ENCODE measurements at regions not wholly inside any gene's neighbourhood (a gene's known extent, or its start where the extent isn't known, plus 50 kb on each side); places are given as distances from the start of the nearest gene placed in this dataset.

DNA sequence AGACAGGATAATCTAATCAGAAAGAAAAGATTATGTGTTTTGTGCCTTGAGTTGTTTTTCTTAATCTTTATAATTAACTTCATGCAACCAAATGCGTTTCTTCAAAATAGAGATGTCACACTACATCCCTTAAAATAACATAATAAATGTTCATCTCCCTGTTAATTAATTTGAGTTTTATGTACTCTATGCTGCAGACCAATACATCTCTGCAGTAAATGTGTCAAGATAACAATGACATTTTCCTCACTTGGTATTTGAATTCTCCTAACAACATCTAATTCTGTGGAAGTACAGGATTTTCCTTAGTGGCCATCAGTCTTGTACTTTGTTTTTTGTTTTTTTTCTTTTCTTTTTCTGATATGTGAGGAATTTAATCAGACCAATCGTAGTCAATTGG is 279.2 kb upstream of the TYRP1 start:
- no peak for DNase-seq
- Histone ChIP-seq H3K4me3 (no peak overlapping the region), H3K36me3 (no peaks in the 10 kb centered on the region), H3K9me3 (peaks cover 0 to 4% (median 0%) of the 10 kb centered on the region in 12 donors), H3K27ac (no peak overlapping the region), H3K27me3 (no peaks in the 10 kb centered on the region), H3K4me1 (no peaks in the 10 kb centered on the region)
- intact Hi-C loops (cut with DNase I) = no loop called here
- ATAC-seq = no peak
- WGBS, 4 donors = 61 to 65% (median 62%) methylated on average over 2 of the region's 2 CpGs
- no peak for TF ChIP-seq CTCF (IDR thresholded peaks at IDR 0.05)

GRCh38 chr9:12414514-12414913 is 278.7 kb upstream of the TYRP1 start:
- ATAC-seq = no peak
- whole genome bisulfite sequencing, 4 donors = 55 to 66% (median 61%) methylated on average over 7 of the region's 7 CpGs
- intact Hi-C loops (cut with DNase I) = no loop called here

GRCh38 chr9:12415361-12415760 is 277.8 kb upstream of the TYRP1 start:
- no peak for ATAC-seq
- 88 to 95% (median 93%) methylated on average over 2 of the region's 2 CpGs for WGBS, 4 donors
- TF ChIP-seq CTCF (IDR thresholded peaks at IDR 0.05) (no peak), POLR2A (IDR thresholded peaks at IDR 0.05) (no peak)
- Histone ChIP-seq H3K4me3 (no peak overlapping the region), H3K4me1 (no peaks in the 10 kb centered on the region), H3K36me3 (no peaks in the 10 kb centered on the region), H3K9me3 (peaks cover 0 to 4% (median 0%) of the 10 kb centered on the region in 12 donors), H3K27ac (no peak overlapping the region), H3K27me3 (no peaks in the 10 kb centered on the region)
- intact Hi-C loops (cut with DNase I) = no loop called here
- DNase-seq = no peak

More at GRCh38 chr9:12414514-12414913, 278.7 kb upstream of the TYRP1 start:
- no peaks in the 10 kb centered on the region for H3K4me1 ChIP-seq
- no peak for DNase-seq
- no peak overlapping the region for H3K4me3 ChIP-seq
- no peaks in the 10 kb centered on the region for H3K36me3 ChIP-seq
- no peak overlapping the region for H3K27ac ChIP-seq
- peaks cover 0 to 4% (median 0%) of the 10 kb centered on the region in 12 donors for H3K9me3 ChIP-seq
- H3K27me3 ChIP-seq = no peaks in the 10 kb centered on the region
- no peak for TF ChIP-seq CTCF (IDR thresholded peaks at IDR 0.05)
- TF ChIP-seq POLR2A (IDR thresholded peaks at IDR 0.05) = no peak

DNA sequence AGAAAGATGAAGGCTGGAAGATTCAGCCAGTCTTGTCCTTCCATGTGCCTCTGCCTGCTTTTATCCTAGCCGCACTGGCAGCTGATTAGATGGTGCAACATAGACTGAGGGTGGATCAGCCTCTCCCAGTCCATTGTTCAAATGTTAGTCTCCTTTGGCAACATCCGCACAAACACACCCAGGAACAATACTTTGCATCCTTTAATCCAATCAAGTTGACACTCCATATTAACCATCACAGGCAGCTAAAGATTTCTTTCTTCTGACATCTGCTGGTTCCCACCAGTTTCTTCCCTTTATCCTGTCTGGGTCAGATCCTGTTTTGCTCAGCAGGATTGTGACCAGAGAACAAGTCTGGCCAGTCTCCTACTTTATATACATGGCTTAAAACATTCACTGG is 276.5 kb upstream of the TYRP1 start:
- no peak for DNase-seq
- Histone ChIP-seq H3K36me3 (no peaks in the 10 kb centered on the region), H3K27me3 (no peaks in the 10 kb centered on the region), H3K4me3 (no peak overlapping the region), H3K9me3 (no peaks in the 10 kb centered on the region), H3K27ac (no peak overlapping the region), H3K4me1 (no peaks in the 10 kb centered on the region)
- no peak for TF ChIP-seq POLR2A (IDR thresholded peaks at IDR 0.05)
- no peak for TF ChIP-seq CTCF (IDR thresholded peaks at IDR 0.05)
- no peak for ATAC-seq
- 81 to 95% (median 84%) methylated on average over 2 of the region's 2 CpGs for WGBS, 4 donors
- intact Hi-C loops (cut with DNase I) = no loop called here

Data from heart left ventricle (tissue), 16 donors.